CD4-positive, CD25-positive, alpha-beta regulatory T cell (primary cell): ENCODE measurements at regions not wholly inside any gene's neighbourhood (a gene's known extent, or its start where the extent isn't known, plus 50 kb on each side); places are given as distances from the start of the nearest gene placed in this dataset.

Experiments
- ATAC-seq, 2 donors: fragments of 150-1000 bp; cut with Tn5 transposase; one replicate each; pipeline ENCODE4 v1.10.0; 2021; ENCODE audit warnings: low read depth in 2 of 2, moderate number of reproducible peaks in 2 of 2, moderate library complexity in 1 of 2
- DNase-seq, 3 donors: peaks; one replicate each; pipeline versions ENCODE4 v3.0.0 to v3.0.0-alpha.2; 2012 to 2022; ENCODE audit warnings: mixed read lengths in 1 of 3
- H3K27ac ChIP-seq: one replicate; pipeline ENCODE4 v1.7.0; 2013; ENCODE audit warnings: mild to moderate bottlenecking, low read length; ENCODE audit not compliant: insufficient read depth, poor library complexity, severe bottlenecking
- H3K27me3 ChIP-seq: one replicate; pipeline ENCODE4 v1.7.0; 2013; ENCODE audit warnings: low read length; ENCODE audit not compliant: control insufficient read depth, insufficient read depth
- H3K36me3 ChIP-seq: one replicate; pipeline ENCODE4 v1.7.0; 2013; ENCODE audit warnings: mild to moderate bottlenecking, low read length, moderate library complexity; ENCODE audit not compliant: control insufficient read depth, insufficient read depth
- H3K4me1 ChIP-seq: 2 replicates; pipeline ENCODE4 v1.7.0; 2013; ENCODE audit warnings: mild to moderate bottlenecking, low read length; ENCODE audit not compliant: insufficient read depth, control insufficient read depth, poor library complexity, severe bottlenecking
- H3K4me3 ChIP-seq: one replicate; pipeline ENCODE4 v1.7.0; 2013; ENCODE audit warnings: low read depth, mild to moderate bottlenecking, low read length, moderate library complexity
- H3K9me3 ChIP-seq, 2 experiments: 1 replicate in 1 of 2; 2 replicates in 1 of 2; pipeline ENCODE4 v1.7.0; 2013; ENCODE audit warnings: low read length in 2 of 2, mild to moderate bottlenecking in 1 of 2, moderate library complexity in 1 of 2; ENCODE audit not compliant: control insufficient read depth in 2 of 2
- H3K27ac Mint-ChIP-seq, 3 donors: one replicate each; pipeline ENCODE4 v1.8.0; 2020 to 2022; ENCODE audit warnings: mild to moderate bottlenecking in 3 of 3, mixed read lengths in 3 of 3, moderate library complexity in 2 of 3
- H3K27me3 Mint-ChIP-seq: one replicate; pipeline ENCODE4 v1.8.0; 2022; ENCODE audit warnings: mild to moderate bottlenecking, mixed read lengths
- H3K36me3 Mint-ChIP-seq: one replicate; pipeline ENCODE4 v1.8.0; 2020; ENCODE audit warnings: mixed read lengths
- H3K4me1 Mint-ChIP-seq, 4 donors: one replicate each; pipeline ENCODE4 v1.8.0; 2020 to 2022; ENCODE audit warnings: mixed read lengths in 4 of 4, mild to moderate bottlenecking in 1 of 4
- H3K4me3 Mint-ChIP-seq, 4 donors: one replicate each; pipeline ENCODE4 v1.8.0; 2020 to 2022; ENCODE audit warnings: mild to moderate bottlenecking in 4 of 4, mixed read lengths in 4 of 4, moderate library complexity in 3 of 4
- H3K9me3 Mint-ChIP-seq, 7 donors: one replicate each; pipeline ENCODE4 v1.8.0; 2020 to 2022; ENCODE audit warnings: mixed read lengths in 7 of 7, mild to moderate bottlenecking in 3 of 7, moderate library complexity in 2 of 7

DNA sequence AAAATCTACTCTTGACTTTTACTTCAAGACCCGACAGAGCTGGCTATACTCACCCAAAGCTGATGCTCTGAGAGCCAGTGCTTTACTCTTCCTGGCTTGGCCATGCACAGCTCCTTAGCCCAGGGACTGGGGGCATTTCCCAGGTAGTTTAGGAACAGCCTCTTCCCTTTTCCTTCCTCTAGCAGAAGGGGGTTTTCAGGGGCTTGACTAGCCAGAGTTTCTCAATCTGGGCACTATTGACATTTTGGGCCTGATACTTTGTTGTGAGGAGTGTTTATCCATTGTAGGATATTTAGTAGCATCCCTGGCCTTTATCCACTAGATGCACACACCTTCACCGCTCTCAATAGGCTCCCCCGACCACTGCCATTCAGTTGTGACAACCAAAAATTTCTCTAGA is 50.0 kb upstream of the RFX3 start:
- H3K27me3 Mint-ChIP-seq: no peaks in the 10 kb centered on the region

More for the DNA sequence above, 50.0 kb upstream of the RFX3 start:
- no peak for ATAC-seq
- Histone ChIP-seq H3K27me3 (no peaks in the 10 kb centered on the region), H3K36me3 (no peaks in the 10 kb centered on the region), H3K4me1 (no peaks in the 10 kb centered on the region), H3K27ac (no peak overlapping the region), H3K9me3 (peaks cover 10 to 20% of the 10 kb centered on the region in 2 experiments), H3K4me3 (no peak overlapping the region)
- H3K36me3 Mint-ChIP-seq: peaks cover 21% of the 10 kb centered on the region
- peaks cover 0 to 21% (median 4%) of the 10 kb centered on the region in 7 donors for H3K9me3 Mint-ChIP-seq
- no peak overlapping the region for H3K4me3 Mint-ChIP-seq
- no peak overlapping the region for H3K27ac Mint-ChIP-seq
- no peak for DNase-seq
- H3K4me1 Mint-ChIP-seq: no peaks in the 10 kb centered on the region
